Fibroblast of lung (primary cell): ENCODE measurements at regions not wholly inside any gene's neighbourhood (a gene's known extent, or its start where the extent isn't known, plus 50 kb on each side); places are given as distances from the start of the nearest gene placed in this dataset.

Experiments
- DNase-seq, 2 donors: peaks; one replicate each; pipeline versions ENCODE4 v3.0.0 to v3.0.0-alpha.2; 2010; ENCODE audit warnings: low read depth in 2 of 2
- H2AFZ ChIP-seq: 2 replicates; pipeline ENCODE4 v1.5.1; 2012; ENCODE audit warnings: low read length, control low read depth, inconsistent platforms
- H3K27ac ChIP-seq: 2 replicates; pipeline ENCODE4 v1.5.1; 2011; ENCODE audit warnings: low read length, control low read depth; ENCODE audit not compliant: insufficient read depth
- H3K27me3 ChIP-seq: 2 replicates; pipeline ENCODE4 v1.5.1; 2011; ENCODE audit warnings: mild to moderate bottlenecking, low read length; ENCODE audit not compliant: control insufficient read depth, insufficient read depth
- H3K36me3 ChIP-seq: 2 replicates; pipeline ENCODE4 v1.5.1; 2011; ENCODE audit warnings: low read length; ENCODE audit not compliant: control insufficient read depth, insufficient read depth
- H3K4me1 ChIP-seq: 2 replicates; pipeline ENCODE4 v1.5.1; 2011; ENCODE audit warnings: low read length; ENCODE audit not compliant: control insufficient read depth, insufficient read depth; ENCODE audit errors: extremely low read depth
- H3K4me2 ChIP-seq: 2 replicates; pipeline ENCODE4 v1.5.1; 2011; ENCODE audit warnings: low read length, control low read depth; ENCODE audit not compliant: insufficient read depth; ENCODE audit errors: extremely low read depth
- H3K4me3 ChIP-seq, 4 experiments: fragments of 200-600 bp in 1 of 4; sonication (generic) in 1 of 4; replicated peaks in 1 of 4; 2 replicates each; pipeline ENCODE4 v1.5.1; 2011 to 2016; ENCODE audit warnings: low read length in 4 of 4, low read depth in 3 of 4, mild to moderate bottlenecking in 3 of 4, control low read depth in 2 of 4, inconsistent platforms in 1 of 4, mixed read lengths in 1 of 4; ENCODE audit not compliant: insufficient read depth in 1 of 4; ENCODE audit errors: control extremely low read depth in 1 of 4
- H3K79me2 ChIP-seq: 2 replicates; pipeline ENCODE4 v1.5.1; 2012; ENCODE audit warnings: mild to moderate bottlenecking, low read length, inconsistent platforms; ENCODE audit not compliant: control insufficient read depth, insufficient read depth
- H3K9ac ChIP-seq: 2 replicates; pipeline ENCODE4 v1.5.1; 2011; ENCODE audit warnings: mild to moderate bottlenecking, low read length, control low read depth; ENCODE audit not compliant: insufficient read depth
- H3K9me3 ChIP-seq: 2 replicates; pipeline ENCODE4 v1.5.1; 2012; ENCODE audit warnings: low read depth, low read length; ENCODE audit not compliant: control insufficient read depth, insufficient read depth
- H4K20me1 ChIP-seq: 2 replicates; pipeline ENCODE4 v1.5.1; 2011; ENCODE audit warnings: low read length; ENCODE audit not compliant: control insufficient read depth, insufficient read depth; ENCODE audit errors: extremely low read depth
- EZH2 ChIP-seq: IDR thresholded peaks from 2 replicates; pipeline ENCODE4 v1.5.1; 2012; ENCODE audit warnings: low read length, control low read depth, mild to moderate bottlenecking; ENCODE audit errors: missing control alignments
- TF ChIP-seq, protein P1 (sequence below), 2 donors: IDR thresholded peaks in 1 of 2; conservative IDR thresholded peaks in 1 of 2; 1 replicate in 1 of 2; 2 replicates in 1 of 2; pipeline ENCODE4 v1.5.1; 2011 to 2012; ENCODE audit warnings: low read length in 2 of 2, control low read depth in 1 of 2, inconsistent platforms in 1 of 2, low read depth in 1 of 2, mild to moderate bottlenecking in 1 of 2

DNA sequence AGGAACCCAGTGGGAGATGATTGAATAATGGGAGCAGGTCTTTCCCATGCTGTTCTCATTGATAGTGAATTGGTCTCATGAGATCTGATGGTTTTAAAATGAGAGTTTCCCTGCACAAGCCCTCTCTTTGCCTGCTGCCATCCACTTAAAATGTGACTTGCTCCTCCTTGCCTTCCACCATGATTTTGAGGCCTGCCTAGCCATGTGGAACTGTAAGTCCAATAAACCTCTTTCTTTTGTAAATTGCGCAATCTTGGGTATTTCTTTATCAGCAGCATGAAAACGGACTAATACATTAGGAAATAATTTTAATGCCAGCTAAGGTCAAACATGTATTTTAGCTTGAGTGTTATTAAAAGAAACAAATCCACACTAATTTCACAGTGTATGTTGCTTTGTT is 517.6 kb upstream of the ALCAM start:
- peaks cover 4% of the 10 kb centered on the region for H3K4me1 ChIP-seq
- no peak overlapping the region for H3K4me3 ChIP-seq
- H4K20me1 ChIP-seq = no peaks in the 10 kb centered on the region
- no peak overlapping the region for H3K9ac ChIP-seq
- no peak for DNase-seq
- H3K79me2 ChIP-seq = no peaks in the 10 kb centered on the region
- H3K9me3 ChIP-seq = no peaks in the 10 kb centered on the region
- no peaks in the 10 kb centered on the region for H3K27me3 ChIP-seq
- H3K36me3 ChIP-seq = no peaks in the 10 kb centered on the region
- TF ChIP-seq, protein P1, sequence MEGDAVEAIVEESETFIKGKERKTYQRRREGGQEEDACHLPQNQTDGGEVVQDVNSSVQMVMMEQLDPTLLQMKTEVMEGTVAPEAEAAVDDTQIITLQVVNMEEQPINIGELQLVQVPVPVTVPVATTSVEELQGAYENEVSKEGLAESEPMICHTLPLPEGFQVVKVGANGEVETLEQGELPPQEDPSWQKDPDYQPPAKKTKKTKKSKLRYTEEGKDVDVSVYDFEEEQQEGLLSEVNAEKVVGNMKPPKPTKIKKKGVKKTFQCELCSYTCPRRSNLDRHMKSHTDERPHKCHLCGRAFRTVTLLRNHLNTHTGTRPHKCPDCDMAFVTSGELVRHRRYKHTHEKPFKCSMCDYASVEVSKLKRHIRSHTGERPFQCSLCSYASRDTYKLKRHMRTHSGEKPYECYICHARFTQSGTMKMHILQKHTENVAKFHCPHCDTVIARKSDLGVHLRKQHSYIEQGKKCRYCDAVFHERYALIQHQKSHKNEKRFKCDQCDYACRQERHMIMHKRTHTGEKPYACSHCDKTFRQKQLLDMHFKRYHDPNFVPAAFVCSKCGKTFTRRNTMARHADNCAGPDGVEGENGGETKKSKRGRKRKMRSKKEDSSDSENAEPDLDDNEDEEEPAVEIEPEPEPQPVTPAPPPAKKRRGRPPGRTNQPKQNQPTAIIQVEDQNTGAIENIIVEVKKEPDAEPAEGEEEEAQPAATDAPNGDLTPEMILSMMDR (conservative IDR thresholded peaks at IDR 0.05 in 1 of 2, IDR thresholded peaks at IDR 0.05 in 1 of 2; ENCODE audit: low read depth in 1 of 2, low read length in 2 of 2) = no peak
- TF ChIP-seq EZH2 = no peak
- no peak overlapping the region for H3K4me2 ChIP-seq
- no peak overlapping the region for H3K27ac ChIP-seq
- no peak overlapping the region for H2AFZ ChIP-seq

DNA sequence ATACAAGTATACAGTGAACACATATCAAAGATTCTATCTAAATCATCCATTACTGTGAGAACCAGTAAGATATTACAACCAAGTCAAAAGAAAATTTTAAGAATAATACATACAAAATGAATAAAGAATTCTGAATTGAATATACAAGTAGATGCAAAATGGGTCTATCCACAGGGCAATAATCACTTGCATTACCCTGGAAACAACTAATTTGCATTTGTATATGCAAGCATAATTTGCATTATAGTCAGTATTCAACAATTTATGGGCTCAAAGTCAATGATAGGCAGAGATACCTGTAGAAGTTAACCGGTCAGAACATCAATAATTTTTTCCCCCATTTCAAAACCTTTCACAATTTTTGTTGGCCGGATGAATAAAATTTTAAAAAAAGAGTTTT is 512.2 kb upstream of the ALCAM start:
- Histone ChIP-seq H3K9me3 (no peaks in the 10 kb centered on the region), H3K36me3 (no peaks in the 10 kb centered on the region), H3K4me2 (no peak overlapping the region), H3K4me1 (no peaks in the 10 kb centered on the region), H3K4me3 (no peak overlapping the region), H4K20me1 (no peaks in the 10 kb centered on the region), H2AFZ (no peak overlapping the region), H3K27ac (no peak overlapping the region), H3K9ac (no peak overlapping the region), H3K27me3 (no peaks in the 10 kb centered on the region), H3K79me2 (no peaks in the 10 kb centered on the region)
- TF ChIP-seq, protein P1 (conservative IDR thresholded peaks at IDR 0.05 in 1 of 2, IDR thresholded peaks at IDR 0.05 in 1 of 2; ENCODE audit: low read depth in 1 of 2, low read length in 2 of 2) = no peak
- no peak for TF ChIP-seq EZH2
- no peak for DNase-seq

DNA sequence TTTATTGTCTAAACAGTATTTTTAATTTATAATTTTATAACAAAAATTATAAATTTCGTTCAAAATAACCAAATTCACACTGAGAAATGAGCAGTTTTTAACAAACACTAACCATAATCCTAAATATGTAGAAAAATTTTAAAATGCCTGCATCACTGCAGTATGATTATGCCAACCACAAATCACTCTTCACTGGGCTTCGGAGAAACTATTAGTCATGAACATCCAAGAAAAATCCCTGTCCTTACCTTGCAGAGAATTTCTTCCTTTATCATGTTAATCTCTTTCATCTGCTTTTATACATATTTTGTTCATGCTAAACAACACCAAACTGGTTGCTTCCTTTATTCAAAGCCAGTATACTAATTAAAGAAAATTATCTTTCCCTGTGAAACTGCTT is 511.0 kb upstream of the ALCAM start:
- Histone ChIP-seq H3K4me3 (no peak overlapping the region), H3K4me2 (no peak overlapping the region)

More for the DNA sequence above, 511.0 kb upstream of the ALCAM start:
- no peaks in the 10 kb centered on the region for H3K36me3 ChIP-seq
- no peak overlapping the region for H3K9ac ChIP-seq
- TF ChIP-seq EZH2 = no peak
- no peaks in the 10 kb centered on the region for H3K27me3 ChIP-seq
- H4K20me1 ChIP-seq = no peaks in the 10 kb centered on the region
- no peak overlapping the region for H2AFZ ChIP-seq
- H3K9me3 ChIP-seq = no peaks in the 10 kb centered on the region
- no peak overlapping the region for H3K27ac ChIP-seq
- H3K79me2 ChIP-seq = no peaks in the 10 kb centered on the region
- DNase-seq = no peak
- no peaks in the 10 kb centered on the region for H3K4me1 ChIP-seq
